Ovary (tissue), 3 donors: ENCODE measurements at regions not wholly inside any gene's neighbourhood (a gene's known extent, or its start where the extent isn't known, plus 50 kb on each side); places are given as distances from the start of the nearest gene placed in this dataset.

Experiments used
- CTCF ChIP-seq, 3 donors: fragments of 450-650 bp in 2 of 3; fragments of 200-600 bp in 1 of 3; IDR thresholded peaks; one replicate each; pipeline versions ENCODE4 v1.5.1 to v1.8.0; 2016 to 2022; ENCODE audit warnings: antibody characterized with exemption in 3 of 3, mild to moderate bottlenecking in 1 of 3
- POLR2A ChIP-seq: fragments of 450-650 bp; IDR thresholded peaks from one replicate; pipeline ENCODE4 v1.6.1; 2017; ENCODE audit warnings: antibody characterized with exemption, mild to moderate bottlenecking, moderate library complexity
- donor health status: DM: no; HTN: no; CAD: no.

- no peak for TF ChIP-seq POLR2A
- no peak for TF ChIP-seq CTCF (IDR thresholded peaks at IDR 0.05)
Measured at GRCh38 chr16:62882552-62883221, 846.4 kb upstream of the CDH8 start.
